Psoas muscle (tissue), 7 donors: ENCODE measurements at regions not wholly inside any gene's neighbourhood (a gene's known extent, or its start where the extent isn't known, plus 50 kb on each side); places are given as distances from the start of the nearest gene placed in this dataset.

Experiments used
- ATAC-seq, 4 donors: fragments of 200-7000 bp; cut with Tn5 transposase; one replicate each; pipeline ENCODE4 v1.9.1; 2020; ENCODE audit warnings: moderate library complexity in 3 of 4, mild to moderate bottlenecking in 2 of 4
- DNase-seq, 2 donors: peaks; one replicate each; pipeline ENCODE4 v3.0.0-alpha.2; 2020
- H3K27ac ChIP-seq: fragments of 200-600 bp; one replicate; pipeline ENCODE4 v1.8.0; 2022
- H3K27me3 ChIP-seq, 3 donors: fragments of 200-600 bp in 1 of 3; one replicate each; pipeline versions ENCODE4 v1.6.1 to v1.8.0; 2013 to 2022; ENCODE audit warnings: low read length in 2 of 3, mild to moderate bottlenecking in 2 of 3, moderate library complexity in 1 of 3; ENCODE audit not compliant: insufficient read depth in 3 of 3
- H3K36me3 ChIP-seq, 2 donors: fragments of 200-600 bp in 1 of 2; one replicate each; pipeline versions ENCODE4 v1.6.1 to v1.8.0; 2013 to 2022; ENCODE audit warnings: low read depth in 1 of 2, mild to moderate bottlenecking in 1 of 2, moderate library complexity in 1 of 2; ENCODE audit not compliant: insufficient read depth in 1 of 2
- H3K4me1 ChIP-seq: fragments of 200-600 bp; one replicate; pipeline ENCODE4 v1.8.0; 2022
- H3K4me3 ChIP-seq: fragments of 200-600 bp; one replicate; pipeline ENCODE4 v1.8.0; 2022; ENCODE audit warnings: mild to moderate bottlenecking
- H3K9me3 ChIP-seq: fragments of 200-600 bp; one replicate; pipeline ENCODE4 v1.8.0; 2022
- CTCF ChIP-seq: fragments of 200-600 bp; IDR thresholded peaks from one replicate; pipeline ENCODE4 v1.8.0; 2022; ENCODE audit warnings: antibody characterized with exemption
- WGBS, 3 donors: extraction: QIAGEN DNeasy Blood & Tissue Kit; methylation state at CpG; one replicate each; pipeline versions ENCODE4 v1.1.6 to v1.1.7; 2013; 5-methylcytosine and 5-hydroxymethylcytosine counted together
- intact Hi-C, 2 donors: fragments of 100-400 bp; cut with DNase I; formaldehyde crosslinking; loops; one replicate each; pipeline versions ENCODE4 v1.11.0 to v1.14.2; 2022
- donor health status: healthy with polysubstance abuse.
- donor health status: DM: no; HTN: no; CAD: no; lungs with moderate emphysema.
- donor health status: Bipolar disorder and iron deficiency.
- donor health status: healthy.
- donor health status: DM: yes; HTN: yes; CAD: no.
- donor health status: DM: no; HTN: no; CAD: no.
- donor health status: DM: yes; HTN: yes; CAD: no.

GRCh38 chr18:29823671-29824070 is 1218.9 kb downstream of the DSC3 start:
- H3K9me3 ChIP-seq, result no peaks in the 10 kb centered on the region
- H3K4me3 ChIP-seq, result no peak overlapping the region
- H3K36me3 ChIP-seq, result no peaks in the 10 kb centered on the region
- no peaks in the 10 kb centered on the region for H3K27me3 ChIP-seq
- DNase-seq (no peak), ATAC-seq (no peak)
- 78 to 88% (median 80%) methylated on average over 1 of the region's 1 CpG for WGBS, 3 donors
- H3K4me1 ChIP-seq, result no peaks in the 10 kb centered on the region
- TF ChIP-seq CTCF, result no peak
- no peak overlapping the region for H3K27ac ChIP-seq
- intact Hi-C loops, result no loop called here

DNA sequence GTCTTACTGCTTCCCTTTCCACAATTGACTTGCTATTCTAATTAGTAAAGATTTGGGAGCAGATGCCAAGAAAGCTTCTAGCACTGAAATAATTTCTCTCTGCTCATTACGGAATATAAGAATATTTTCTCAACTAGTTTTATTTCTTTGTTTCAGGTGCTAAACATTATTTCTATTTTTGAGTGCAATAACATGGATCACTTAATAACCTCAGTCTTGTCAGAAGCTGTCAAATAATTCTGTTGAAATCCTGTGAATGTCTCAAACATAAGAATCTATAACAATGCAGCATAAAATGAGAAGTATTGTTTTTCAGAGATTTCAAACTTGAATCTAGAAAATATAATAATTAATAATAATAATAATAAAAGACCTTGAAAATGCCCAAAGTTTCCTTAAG is 1221.0 kb downstream of the DSC3 start:
- Histone ChIP-seq H3K36me3 (no peaks in the 10 kb centered on the region), H3K27ac (no peak overlapping the region), H3K4me3 (no peak overlapping the region), H3K9me3 (no peaks in the 10 kb centered on the region), H3K27me3 (no peaks in the 10 kb centered on the region), H3K4me1 (no peaks in the 10 kb centered on the region)
- DNase-seq (no peak), ATAC-seq (no peak)
- intact Hi-C loops, result no loop called here
- 90 to 92% (median 91%) methylated on average over 1 of the region's 1 CpG for WGBS, 3 donors
- no peak for TF ChIP-seq CTCF

DNA sequence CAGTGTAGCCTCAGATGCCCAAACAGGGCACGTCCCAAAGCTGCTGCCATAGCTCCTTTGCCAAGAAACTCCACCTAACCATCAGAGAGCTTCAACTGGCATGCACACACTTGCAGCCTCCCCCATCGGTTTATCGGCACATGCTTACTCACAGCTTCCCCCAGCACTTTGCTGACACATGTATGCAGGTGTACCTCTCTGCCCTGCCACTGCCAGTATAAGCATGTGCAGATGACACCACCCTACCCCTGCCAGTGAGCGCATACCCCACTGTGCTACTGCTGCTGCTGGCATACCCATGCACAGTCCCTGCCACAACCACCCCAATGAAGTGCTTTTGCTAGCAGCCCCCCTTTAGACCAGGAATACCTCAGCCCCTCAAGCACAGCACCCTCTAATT is 1231.0 kb downstream of the DSC3 start:
- no peak for DNase-seq
- no peak overlapping the region for H3K4me3 ChIP-seq
- no peaks in the 10 kb centered on the region for H3K36me3 ChIP-seq
- no peaks in the 10 kb centered on the region for H3K27me3 ChIP-seq
- WGBS, 3 donors, result 90 to 93% (median 90%) methylated on average over 4 of the region's 4 CpGs
- intact Hi-C loops, result no loop called here
- no peak for ATAC-seq
- no peak overlapping the region for H3K27ac ChIP-seq
- no peak for TF ChIP-seq CTCF
- no peaks in the 10 kb centered on the region for H3K9me3 ChIP-seq
- H3K4me1 ChIP-seq, result no peaks in the 10 kb centered on the region

- H3K4me3 ChIP-seq, result no peak overlapping the region
- ATAC-seq (no peak), DNase-seq (no peak)
- TF ChIP-seq CTCF, result no peak
- no peak overlapping the region for H3K27ac ChIP-seq
- no peaks in the 10 kb centered on the region for H3K4me1 ChIP-seq
- intact Hi-C loops, result no loop called here
- no peaks in the 10 kb centered on the region for H3K9me3 ChIP-seq
- H3K36me3 ChIP-seq, result no peaks in the 10 kb centered on the region
- H3K27me3 ChIP-seq, result no peaks in the 10 kb centered on the region
- 68 to 83% (median 75%) methylated on average over 1 of the region's 1 CpG for WGBS, 3 donors
These were observed 1261.7 kb downstream of the DSC3 start for GRCh38 chr18:29780816-29781215.

DNA sequence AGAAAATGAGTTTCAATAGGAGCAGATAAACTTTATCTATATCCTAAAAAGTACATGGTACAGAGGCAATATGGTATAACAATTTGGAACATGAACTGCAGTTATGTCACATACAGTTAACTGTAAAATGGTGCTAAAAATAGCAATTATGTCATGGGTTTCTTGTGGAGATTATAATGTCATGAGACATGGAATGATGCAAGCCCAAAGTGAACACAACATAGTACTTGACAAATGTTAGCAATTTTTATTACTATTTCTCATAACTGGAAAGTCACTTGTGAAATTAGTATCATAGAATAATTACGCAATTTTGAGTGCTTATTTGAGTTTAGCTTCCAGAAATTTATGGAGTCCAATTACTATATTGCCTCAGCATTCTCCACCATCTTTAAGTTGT is 1263.4 kb downstream of the DSC3 start:
- WGBS, 3 donors, result 78 to 88% (median 85%) methylated on average over 1 of the region's 1 CpG
- Histone ChIP-seq H3K27me3 (no peaks in the 10 kb centered on the region), H3K4me1 (no peaks in the 10 kb centered on the region), H3K4me3 (no peak overlapping the region), H3K36me3 (no peaks in the 10 kb centered on the region), H3K9me3 (no peaks in the 10 kb centered on the region), H3K27ac (no peak overlapping the region)
- intact Hi-C loops, result no loop called here
- ATAC-seq, result no peak
- no peak for TF ChIP-seq CTCF
- DNase-seq, result no peak
